Activated B cell treated with CpG ODN at 0.5 μM for 24 hours (primary cell): ENCODE measurements at regions not wholly inside any gene's neighbourhood (a gene's known extent, or its start where the extent isn't known, plus 50 kb on each side); places are given as distances from the start of the nearest gene placed in this dataset.

Experiments used
- ATAC-seq: fragments of 200-7000 bp; cut with Tn5 transposase; one replicate; pipeline ENCODE4 v1.10.0; 2021; ENCODE audit warnings: low read depth, mild to moderate bottlenecking, moderate library complexity
- CTCF ChIA-PET: fragments of 350-600 bp; sonication (Branson Sonifier 250); formaldehyde crosslinking; loops from one replicate; lab custom pipeline; 2021; ENCODE audit warnings: antibody characterized with exemption; lab: Charles Lee
- POLR2A ChIA-PET: fragments of 350-600 bp; sonication (Branson Sonifier 250); formaldehyde crosslinking; loops from one replicate; lab custom pipeline; 2021; ENCODE audit warnings: antibody characterized with exemption; lab: Charles Lee
- DNase-seq: peaks from one replicate; pipeline ENCODE4 v3.0.0; 2022
- H3K27ac Mint-ChIP-seq: one replicate; pipeline ENCODE4 v1.8.0; 2020; ENCODE audit warnings: mixed read lengths
- H3K27me3 Mint-ChIP-seq: one replicate; pipeline ENCODE4 v1.8.0; 2021; ENCODE audit warnings: mixed read lengths
- H3K36me3 Mint-ChIP-seq: one replicate; pipeline ENCODE4 v1.8.0; 2021; ENCODE audit warnings: low read depth, mixed read lengths
- H3K4me1 Mint-ChIP-seq: one replicate; pipeline ENCODE4 v1.8.0; 2021; ENCODE audit warnings: mixed read lengths
- H3K4me3 Mint-ChIP-seq: one replicate; pipeline ENCODE4 v1.8.0; 2020; ENCODE audit warnings: mild to moderate bottlenecking, mixed read lengths
- H3K9me3 Mint-ChIP-seq: one replicate; pipeline ENCODE4 v1.8.0; 2020; ENCODE audit warnings: mixed read lengths
- intact Hi-C: fragments of 100-400 bp; cut with micrococcal nuclease; formaldehyde crosslinking; loops from one replicate; pipeline ENCODE4 v1.15.1; 2024
- TF ChIP-seq, protein P1 (sequence below): fragments of 200-600 bp; IDR thresholded peaks from one replicate; pipeline ENCODE4 v1.8.0; 2022; ENCODE audit warnings: antibody characterized with exemption, mild to moderate bottlenecking

DNA sequence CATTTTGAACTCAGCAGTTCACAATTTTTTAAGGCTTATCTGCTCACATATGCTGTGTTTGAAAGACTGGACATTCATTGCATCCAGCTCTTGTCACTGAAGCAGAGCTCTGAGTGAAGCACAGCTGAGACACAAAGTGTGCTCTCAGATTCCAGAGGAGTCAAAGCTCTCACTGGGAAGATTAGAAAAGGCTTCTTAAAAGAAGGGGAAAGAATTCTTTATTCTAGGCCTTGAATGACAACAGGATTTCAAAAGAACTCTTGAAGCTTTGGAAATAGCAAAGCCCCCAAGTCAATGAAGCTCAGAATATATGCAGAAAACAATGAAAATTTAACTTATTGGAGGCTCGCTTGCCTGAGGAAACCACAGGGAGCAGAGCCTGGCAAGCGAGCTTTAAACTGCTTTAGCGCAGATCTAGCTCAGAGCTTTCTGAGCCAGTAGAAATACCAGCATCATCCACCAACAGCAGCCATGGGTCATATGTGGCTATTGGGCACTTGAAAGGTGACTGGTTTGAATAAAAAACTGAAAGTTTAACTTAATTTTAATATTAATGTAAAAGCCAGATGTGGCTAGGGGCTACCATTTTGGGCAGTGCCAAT lies 369.7 kb downstream of the OSR1 start:
- Mint-ChIP-seq H3K4me1 (no peaks in the 10 kb centered on the region), H3K9me3 (no peaks in the 10 kb centered on the region), H3K36me3 (no peaks in the 10 kb centered on the region), H3K27ac (no peak overlapping the region), H3K4me3 (no peak overlapping the region), H3K27me3 (no peaks in the 10 kb centered on the region)
- no peak for ATAC-seq
- ChIA-PET POLR2A (no interaction called here), CTCF (no interaction called here)
- TF ChIP-seq, protein P1, sequence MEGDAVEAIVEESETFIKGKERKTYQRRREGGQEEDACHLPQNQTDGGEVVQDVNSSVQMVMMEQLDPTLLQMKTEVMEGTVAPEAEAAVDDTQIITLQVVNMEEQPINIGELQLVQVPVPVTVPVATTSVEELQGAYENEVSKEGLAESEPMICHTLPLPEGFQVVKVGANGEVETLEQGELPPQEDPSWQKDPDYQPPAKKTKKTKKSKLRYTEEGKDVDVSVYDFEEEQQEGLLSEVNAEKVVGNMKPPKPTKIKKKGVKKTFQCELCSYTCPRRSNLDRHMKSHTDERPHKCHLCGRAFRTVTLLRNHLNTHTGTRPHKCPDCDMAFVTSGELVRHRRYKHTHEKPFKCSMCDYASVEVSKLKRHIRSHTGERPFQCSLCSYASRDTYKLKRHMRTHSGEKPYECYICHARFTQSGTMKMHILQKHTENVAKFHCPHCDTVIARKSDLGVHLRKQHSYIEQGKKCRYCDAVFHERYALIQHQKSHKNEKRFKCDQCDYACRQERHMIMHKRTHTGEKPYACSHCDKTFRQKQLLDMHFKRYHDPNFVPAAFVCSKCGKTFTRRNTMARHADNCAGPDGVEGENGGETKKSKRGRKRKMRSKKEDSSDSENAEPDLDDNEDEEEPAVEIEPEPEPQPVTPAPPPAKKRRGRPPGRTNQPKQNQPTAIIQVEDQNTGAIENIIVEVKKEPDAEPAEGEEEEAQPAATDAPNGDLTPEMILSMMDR: no peak
- DNase-seq: no peak
- intact Hi-C loops: no loop called here

DNA sequence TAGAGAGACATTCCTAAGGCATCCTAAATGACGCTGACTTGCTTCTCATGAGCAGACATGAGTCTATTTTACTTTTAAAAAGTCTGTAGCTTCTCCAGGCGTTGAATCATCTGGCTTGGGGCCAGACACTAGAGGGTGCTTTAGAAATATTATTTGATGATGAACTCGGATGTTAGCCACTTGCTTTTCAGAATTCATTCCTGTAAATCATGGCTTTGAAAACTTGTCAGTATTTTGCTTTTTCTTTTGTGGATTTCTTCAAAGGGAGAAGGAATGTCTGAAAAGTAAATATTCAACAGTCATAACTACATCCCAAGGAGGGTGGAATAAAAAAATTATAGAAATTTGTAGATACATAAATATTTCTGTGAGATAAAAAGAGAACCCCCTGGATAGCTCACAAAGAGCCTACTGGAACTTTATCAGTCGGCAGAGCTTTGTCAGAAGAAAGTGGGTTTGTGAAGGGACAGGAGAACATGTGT lies 370.8 kb downstream of the OSR1 start:
- intact Hi-C loops: no loop called here
- Mint-ChIP-seq H3K9me3 (no peaks in the 10 kb centered on the region), H3K4me1 (no peaks in the 10 kb centered on the region), H3K36me3 (no peaks in the 10 kb centered on the region), H3K27me3 (no peaks in the 10 kb centered on the region), H3K4me3 (no peak overlapping the region), H3K27ac (no peak overlapping the region)
- POLR2A ChIA-PET: no interaction called here
- ATAC-seq (no peak), DNase-seq (no peak)
- CTCF ChIA-PET: no interaction called here
- TF ChIP-seq, protein P1: no peak

GRCh38 chr2:18987016-18987415 lies 371.4 kb downstream of the OSR1 start:
- TF ChIP-seq, protein P1: no peak
- no peak for DNase-seq
- ATAC-seq: no peak
- POLR2A ChIA-PET: no interaction called here
- no peaks in the 10 kb centered on the region for H3K27me3 Mint-ChIP-seq
- no peak overlapping the region for H3K4me3 Mint-ChIP-seq
- no peaks in the 10 kb centered on the region for H3K36me3 Mint-ChIP-seq
- no peaks in the 10 kb centered on the region for H3K4me1 Mint-ChIP-seq
- CTCF ChIA-PET: no interaction called here
- H3K27ac Mint-ChIP-seq: no peak overlapping the region
- intact Hi-C loops: no loop called here
- no peaks in the 10 kb centered on the region for H3K9me3 Mint-ChIP-seq

GRCh38 chr2:18986046-18986445 lies 372.4 kb downstream of the OSR1 start:
- no peak overlapping the region for H3K27ac Mint-ChIP-seq
- no peak overlapping the region for H3K4me3 Mint-ChIP-seq
- ChIA-PET POLR2A (no interaction called here), CTCF (no interaction called here)
- TF ChIP-seq, protein P1: no peak
- no peaks in the 10 kb centered on the region for H3K4me1 Mint-ChIP-seq
- no peaks in the 10 kb centered on the region for H3K36me3 Mint-ChIP-seq
- DNase-seq: no peak
- no peak for ATAC-seq
- no peaks in the 10 kb centered on the region for H3K27me3 Mint-ChIP-seq
- intact Hi-C loops: no loop called here
- H3K9me3 Mint-ChIP-seq: no peaks in the 10 kb centered on the region

DNA sequence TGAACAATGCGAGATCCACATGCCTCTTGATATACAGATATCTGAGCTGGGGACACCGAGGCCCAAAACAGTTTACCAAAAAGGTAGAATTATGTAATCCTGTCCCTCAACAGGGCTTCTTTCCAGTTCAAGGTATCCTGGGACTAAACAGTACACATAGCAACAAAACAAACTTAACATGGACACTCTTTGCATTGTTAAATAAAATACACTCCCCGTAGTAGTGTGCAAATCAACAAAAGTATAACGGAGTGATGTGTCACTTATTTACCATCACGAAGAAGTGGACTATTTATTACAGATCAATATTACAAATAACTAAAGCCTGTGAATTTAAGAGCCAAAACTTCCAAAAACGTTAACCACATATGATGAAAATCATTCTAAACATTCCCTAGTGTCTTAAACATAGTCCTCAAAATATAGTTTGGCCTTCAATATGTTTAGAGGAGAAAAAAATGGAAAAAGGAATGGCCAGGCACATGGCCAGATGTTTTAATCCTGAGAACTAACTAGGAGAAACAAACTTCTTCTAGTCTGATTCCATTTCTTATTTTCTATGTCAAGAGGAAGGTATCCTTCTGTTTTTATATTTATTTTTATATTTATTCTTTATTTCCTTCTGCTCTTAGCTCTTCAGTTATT lies 377.5 kb downstream of the OSR1 start:
- Mint-ChIP-seq H3K9me3 (no peaks in the 10 kb centered on the region), H3K4me3 (no peak overlapping the region), H3K36me3 (no peaks in the 10 kb centered on the region), H3K27ac (no peak overlapping the region), H3K4me1 (peaks cover 7% of the 10 kb centered on the region), H3K27me3 (peaks cover 9% of the 10 kb centered on the region)
- POLR2A ChIA-PET: no interaction called here
- intact Hi-C loops: no loop called here
- CTCF ChIA-PET: no interaction called here
- DNase-seq (no peak), ATAC-seq (no peak)
- TF ChIP-seq, protein P1: no peak
